ENCODE measurements at regions not wholly inside any gene's neighbourhood (a gene's known extent, or its start where the extent isn't known, plus 50 kb on each side); places are given as distances from the start of the nearest gene placed in this dataset.

GRCh38 chr1:201598396-201598795, 59.5 kb downstream of the NAV1 start:
- Histone ChIP-seq H3K9me3 (no peaks in the 10 kb centered on the region), H3K27ac (peak overlapping the region; percentile 70 to 81), H3K4me3 (no peak overlapping the region), H3K36me3 (no peaks in the 10 kb centered on the region), H3K27me3 (no peaks in the 10 kb centered on the region), H3K4me1 (peaks cover 0 to 12% of the 10 kb centered on the region in 2 donors)
- TF ChIP-seq, protein P1, sequence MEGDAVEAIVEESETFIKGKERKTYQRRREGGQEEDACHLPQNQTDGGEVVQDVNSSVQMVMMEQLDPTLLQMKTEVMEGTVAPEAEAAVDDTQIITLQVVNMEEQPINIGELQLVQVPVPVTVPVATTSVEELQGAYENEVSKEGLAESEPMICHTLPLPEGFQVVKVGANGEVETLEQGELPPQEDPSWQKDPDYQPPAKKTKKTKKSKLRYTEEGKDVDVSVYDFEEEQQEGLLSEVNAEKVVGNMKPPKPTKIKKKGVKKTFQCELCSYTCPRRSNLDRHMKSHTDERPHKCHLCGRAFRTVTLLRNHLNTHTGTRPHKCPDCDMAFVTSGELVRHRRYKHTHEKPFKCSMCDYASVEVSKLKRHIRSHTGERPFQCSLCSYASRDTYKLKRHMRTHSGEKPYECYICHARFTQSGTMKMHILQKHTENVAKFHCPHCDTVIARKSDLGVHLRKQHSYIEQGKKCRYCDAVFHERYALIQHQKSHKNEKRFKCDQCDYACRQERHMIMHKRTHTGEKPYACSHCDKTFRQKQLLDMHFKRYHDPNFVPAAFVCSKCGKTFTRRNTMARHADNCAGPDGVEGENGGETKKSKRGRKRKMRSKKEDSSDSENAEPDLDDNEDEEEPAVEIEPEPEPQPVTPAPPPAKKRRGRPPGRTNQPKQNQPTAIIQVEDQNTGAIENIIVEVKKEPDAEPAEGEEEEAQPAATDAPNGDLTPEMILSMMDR (IDR thresholded peaks at IDR 0.05) = no peak
- TF ChIP-seq POLR2A (IDR thresholded peaks at IDR 0.05) = no peak
- intact Hi-C loops (cut with DNase I; ENCODE audit: low total_unique reads) = no loop called here
- DNase-seq = no peak

DNA sequence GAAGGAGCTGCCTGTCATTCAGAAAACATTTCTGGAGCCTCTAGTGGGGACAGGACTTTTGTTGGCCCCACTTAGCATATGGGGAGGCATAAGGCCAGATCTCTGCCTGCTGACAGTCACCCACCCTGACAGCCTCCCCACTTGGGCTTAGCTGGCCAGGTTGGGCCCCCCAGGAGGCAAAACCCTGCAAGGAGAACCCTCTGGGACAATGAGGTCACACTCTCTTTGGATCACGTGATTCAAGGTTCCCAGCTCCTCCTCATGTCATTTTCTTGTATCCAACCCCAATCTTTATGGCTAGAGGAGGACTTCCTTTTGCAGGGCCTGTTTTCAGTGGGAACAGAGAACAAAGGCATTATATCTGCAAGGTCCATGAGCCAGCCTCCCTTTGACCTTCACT, 60.0 kb downstream of the NAV1 start:
- peak overlapping the region; percentile 70 to 81 for H3K27ac ChIP-seq
- intact Hi-C loops (cut with DNase I; ENCODE audit: low total_unique reads) = no loop called here

GRCh38 chr1:201599548-201599947, 60.6 kb downstream of the NAV1 start:
- Histone ChIP-seq H3K9me3 (no peaks in the 10 kb centered on the region), H3K4me1 (peaks cover 0 to 9% of the 10 kb centered on the region in 2 donors), H3K36me3 (no peaks in the 10 kb centered on the region), H3K27me3 (no peaks in the 10 kb centered on the region), H3K4me3 (no peak overlapping the region), H3K27ac (peak overlapping the region; percentile 70 to 81)
- peak in 1 of 2 donors; percentile 61 for DNase-seq
- intact Hi-C loops (cut with DNase I; ENCODE audit: low total_unique reads) = no loop called here
- TF ChIP-seq POLR2A (IDR thresholded peaks at IDR 0.05) = no peak
- TF ChIP-seq, protein P1 (IDR thresholded peaks at IDR 0.05) = no peak

More for the DNA sequence above, 60.0 kb downstream of the NAV1 start:
- Histone ChIP-seq H3K36me3 (no peaks in the 10 kb centered on the region), H3K4me1 (peaks cover 0 to 9% of the 10 kb centered on the region in 2 donors), H3K27me3 (no peaks in the 10 kb centered on the region), H3K4me3 (no peak overlapping the region), H3K9me3 (no peaks in the 10 kb centered on the region)
- DNase-seq = no peak
- TF ChIP-seq, protein P1 (IDR thresholded peaks at IDR 0.05) = no peak
- TF ChIP-seq POLR2A (IDR thresholded peaks at IDR 0.05) = no peak

- TF ChIP-seq, protein P1 (IDR thresholded peaks at IDR 0.05) = no peak
- no peak for TF ChIP-seq POLR2A (IDR thresholded peaks at IDR 0.05)
- no peaks in the 10 kb centered on the region for H3K27me3 ChIP-seq
- H3K4me1 ChIP-seq = peaks cover 0 to 9% of the 10 kb centered on the region in 2 donors
- H3K36me3 ChIP-seq = no peaks in the 10 kb centered on the region
- intact Hi-C loops (cut with DNase I; ENCODE audit: low total_unique reads) = no loop called here
- peak in 1 of 2 donors; percentile 48 for DNase-seq
- H3K4me3 ChIP-seq = no peak overlapping the region
- H3K27ac ChIP-seq = peak overlapping the region; percentile 14 to 42
- H3K9me3 ChIP-seq = no peaks in the 10 kb centered on the region
Observed at GRCh38 chr1:201602413-201603265, 63.7 kb downstream of the NAV1 start.

GRCh38 chr1:201603613-201604232, 64.8 kb downstream of the NAV1 start:
- no peaks in the 10 kb centered on the region for H3K9me3 ChIP-seq
- no peak overlapping the region for H3K4me3 ChIP-seq
- H3K27me3 ChIP-seq = no peaks in the 10 kb centered on the region
- TF ChIP-seq, protein P1 (IDR thresholded peaks at IDR 0.05) = no peak
- no peak for TF ChIP-seq POLR2A (IDR thresholded peaks at IDR 0.05)
- DNase-seq = no peak
- H3K4me1 ChIP-seq = peaks cover 0 to 7% of the 10 kb centered on the region in 2 donors
- intact Hi-C loops (cut with DNase I; ENCODE audit: low total_unique reads) = no loop called here
- H3K27ac ChIP-seq = peak overlapping the region in 1 of 2 donors; percentile 14
- H3K36me3 ChIP-seq = no peaks in the 10 kb centered on the region
